Stimulated activated CD4-positive, alpha-beta T cell treated with anti-CD3 and anti-CD28 coated beads, TNF-alpha, amount 100 ng/mL, for 24 hours (primary cell): ENCODE measurements at regions not wholly inside any gene's neighbourhood (a gene's known extent, or its start where the extent isn't known, plus 50 kb on each side); places are given as distances from the start of the nearest gene placed in this dataset.

Experiments used
- DNase-seq, 3 experiments: peaks; one replicate each; pipeline ENCODE4 v3.0.0-alpha.2; 2020; ENCODE audit warnings: low read depth in 3 of 3

DNA sequence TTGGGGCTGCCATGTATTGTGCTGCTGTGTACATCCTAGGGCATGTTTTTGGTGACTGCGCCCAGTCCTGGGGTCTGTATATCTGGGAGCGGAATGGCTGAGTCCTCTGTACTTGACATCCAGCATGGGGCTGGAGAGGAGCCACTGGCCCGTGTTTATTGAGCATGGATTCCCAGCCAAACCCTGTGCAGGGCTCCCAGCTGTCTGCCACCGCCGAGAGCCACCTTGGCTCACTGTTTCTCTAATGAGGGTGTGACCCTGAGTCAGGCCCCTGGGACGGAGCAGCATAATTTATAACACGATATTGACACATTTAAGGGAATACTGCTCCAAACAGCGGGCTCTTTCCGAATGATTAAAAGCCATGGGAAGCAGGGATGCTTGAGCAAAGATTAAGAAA is 211.5 kb upstream of the PWP1 start:
- DNase-seq: no peak

DNA sequence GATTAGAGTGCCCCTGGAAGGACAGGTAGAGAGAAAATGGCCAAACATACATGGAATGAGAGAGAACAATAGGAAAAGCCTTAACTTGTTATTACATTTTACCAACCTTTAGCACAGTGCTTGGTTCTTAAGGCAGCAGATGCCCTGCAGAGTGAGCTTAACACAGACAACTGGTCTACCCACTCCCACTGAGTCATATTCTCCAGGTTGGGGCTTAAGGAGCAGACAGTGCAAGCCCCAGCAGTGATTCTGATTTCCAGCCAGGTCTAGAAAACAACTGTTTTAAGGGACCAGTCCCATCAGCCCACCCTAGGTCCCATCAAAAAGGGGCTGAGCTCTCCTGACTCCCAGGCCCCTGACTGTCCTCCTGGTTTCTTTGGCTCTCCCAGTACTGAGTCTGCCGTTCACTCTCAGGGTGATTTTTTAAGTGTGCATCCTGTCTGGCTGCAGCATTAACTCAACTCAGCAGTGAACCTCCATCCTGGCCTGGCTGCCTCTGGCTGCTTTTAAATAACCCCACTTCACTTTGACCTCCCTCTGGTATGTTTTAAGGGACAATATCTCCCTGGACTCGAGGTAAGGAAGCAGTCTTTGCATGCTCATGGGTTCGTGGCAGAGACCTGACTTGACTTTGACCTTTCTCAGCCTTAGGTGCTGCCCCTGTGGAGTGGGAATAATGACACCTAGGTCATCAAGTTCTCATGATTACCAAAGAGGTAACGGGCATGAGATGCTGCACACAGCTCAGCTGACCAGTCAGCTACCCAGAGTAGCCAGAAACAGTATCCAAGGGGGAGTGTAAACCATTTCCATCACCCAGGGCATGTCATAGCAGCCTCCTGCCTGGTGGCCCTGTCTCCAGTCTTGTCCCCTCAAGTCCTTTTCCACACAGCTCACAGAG is 210.7 kb upstream of the PWP1 start:
- DNase-seq: no peak

- no peak for DNase-seq
Measured at GRCh38 chr12:107475900-107476299, 209.7 kb upstream of the PWP1 start.

GRCh38 chr12:107477018-107477417 is 208.6 kb upstream of the PWP1 start:
- DNase-seq: no peak

- DNase-seq: no peak
Measured at GRCh38 chr12:107477947-107478610, 207.5 kb upstream of the PWP1 start.

DNA sequence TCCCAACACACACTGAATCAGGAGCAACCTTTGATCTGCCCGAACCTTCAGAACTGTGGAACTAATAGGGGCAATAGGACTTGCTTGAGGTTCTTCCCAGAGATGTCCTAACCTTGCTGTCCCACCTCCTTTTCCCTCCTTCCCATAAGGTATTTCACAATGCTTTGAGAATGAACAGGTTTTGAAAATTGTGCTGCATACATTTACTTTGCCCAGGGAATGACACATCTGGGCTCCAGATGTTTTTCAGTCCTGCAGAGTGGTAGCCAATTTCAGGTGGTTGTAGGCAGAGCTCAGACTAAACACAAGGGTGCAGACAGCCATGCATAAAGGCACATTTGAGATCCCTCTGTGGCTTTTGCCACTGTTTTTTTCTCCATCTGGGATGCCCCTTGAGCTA is 206.7 kb upstream of the PWP1 start:
- DNase-seq: no peak

DNA sequence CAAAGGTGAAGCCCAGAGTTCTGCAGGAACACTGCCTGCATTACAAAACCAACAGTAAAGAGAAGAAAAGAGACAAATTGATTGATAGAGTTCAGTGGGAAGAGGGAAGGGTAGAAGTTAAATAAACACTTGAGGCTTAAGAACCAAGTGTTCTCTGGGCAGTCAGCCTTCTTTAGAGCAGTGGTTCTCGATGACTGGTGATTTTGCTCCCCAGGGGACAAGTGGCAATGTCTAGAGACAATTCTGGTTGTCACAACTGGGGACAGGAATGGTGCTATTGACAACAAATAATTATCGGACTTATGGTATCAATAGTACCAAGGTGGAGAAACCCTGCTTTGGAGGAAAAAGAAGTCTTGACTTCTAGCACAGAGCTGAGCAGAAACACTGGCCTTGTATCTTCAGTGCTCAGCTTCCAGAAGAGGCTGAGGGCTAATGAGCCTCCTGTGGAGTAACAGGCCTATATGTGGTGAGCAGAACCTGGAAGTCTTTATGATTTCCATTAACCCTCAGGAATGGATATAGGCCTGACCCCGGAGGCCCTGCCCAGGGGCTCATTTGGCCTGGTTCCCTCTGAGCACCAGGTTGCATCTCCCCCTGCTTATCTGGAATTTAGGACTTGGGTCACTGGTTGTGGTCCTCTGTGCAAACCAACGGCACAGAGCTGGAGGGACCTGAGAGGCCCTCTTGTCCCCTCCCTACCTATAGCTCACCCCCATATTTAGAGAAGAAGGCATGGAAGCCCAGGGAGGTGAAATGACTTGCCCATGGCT is 204.6 kb upstream of the PWP1 start:
- no peak for DNase-seq

DNA sequence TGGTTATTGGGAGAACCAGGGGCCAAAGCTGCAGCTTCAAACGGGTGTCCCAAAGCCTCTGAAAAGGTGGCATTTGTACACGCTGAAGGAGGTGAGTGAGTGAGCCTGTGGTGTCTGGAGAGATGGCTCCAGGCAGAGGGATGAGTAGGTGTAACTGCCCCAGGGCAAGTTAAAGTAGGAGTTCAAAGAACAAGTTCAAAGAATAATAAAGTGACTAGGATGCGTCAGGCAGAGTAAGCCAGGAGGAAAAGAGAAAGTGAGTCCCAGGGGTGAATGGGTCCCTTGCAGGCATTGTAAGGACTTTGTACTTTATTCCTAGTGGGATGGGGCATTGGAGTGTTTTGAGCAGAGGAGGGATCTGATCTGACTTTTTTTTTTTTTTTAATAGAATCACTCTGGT is 201.4 kb upstream of the PWP1 start:
- no peak for DNase-seq

DNA sequence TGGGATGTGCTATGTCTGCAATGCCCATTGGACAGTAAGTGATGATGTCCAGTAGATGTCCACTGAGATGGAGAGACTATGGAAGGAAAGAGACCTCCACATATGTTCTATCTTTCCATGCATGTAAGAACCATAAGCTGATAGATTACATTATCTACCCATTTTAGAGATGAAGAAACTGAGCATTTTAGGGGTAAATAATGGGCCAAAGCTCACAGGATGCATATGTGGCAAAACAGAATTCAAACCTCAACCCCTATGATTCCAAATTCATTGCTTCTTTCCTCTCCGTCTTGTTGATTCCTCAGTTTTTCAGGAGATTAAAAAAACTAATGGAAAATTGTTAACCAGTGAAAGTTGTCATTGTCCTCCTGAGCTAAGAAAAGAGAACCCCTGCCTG is 200.7 kb upstream of the PWP1 start:
- DNase-seq: no peak

DNA sequence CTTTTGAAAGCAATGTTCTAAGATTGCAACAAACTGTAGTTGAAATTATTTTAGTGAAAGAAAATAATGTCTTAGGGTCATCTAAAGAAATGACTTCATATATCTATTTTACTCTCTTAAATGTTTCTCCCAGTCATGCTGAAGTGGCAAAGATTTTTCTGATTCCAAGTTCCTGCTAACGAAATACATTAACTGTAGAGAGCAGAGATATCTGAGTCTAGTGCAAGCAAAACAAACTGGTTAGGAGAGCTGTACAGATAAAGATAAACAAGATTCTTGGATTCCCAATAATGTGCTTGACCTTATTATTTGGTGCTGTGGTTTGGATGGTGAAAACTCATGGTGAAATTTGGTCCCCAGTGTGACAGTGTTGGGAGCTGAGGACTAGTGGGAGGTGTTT is 199.9 kb upstream of the PWP1 start:
- no peak for DNase-seq

GRCh38 chr12:107486140-107486892 is 199.3 kb upstream of the PWP1 start:
- DNase-seq: no peak

GRCh38 chr12:107487011-107487680 is 198.5 kb upstream of the PWP1 start:
- no peak for DNase-seq

- no peak for DNase-seq
Measured at GRCh38 chr12:107488666-107489065, 196.9 kb upstream of the PWP1 start.

GRCh38 chr12:107490010-107490409 is 195.6 kb upstream of the PWP1 start:
- DNase-seq: no peak

DNA sequence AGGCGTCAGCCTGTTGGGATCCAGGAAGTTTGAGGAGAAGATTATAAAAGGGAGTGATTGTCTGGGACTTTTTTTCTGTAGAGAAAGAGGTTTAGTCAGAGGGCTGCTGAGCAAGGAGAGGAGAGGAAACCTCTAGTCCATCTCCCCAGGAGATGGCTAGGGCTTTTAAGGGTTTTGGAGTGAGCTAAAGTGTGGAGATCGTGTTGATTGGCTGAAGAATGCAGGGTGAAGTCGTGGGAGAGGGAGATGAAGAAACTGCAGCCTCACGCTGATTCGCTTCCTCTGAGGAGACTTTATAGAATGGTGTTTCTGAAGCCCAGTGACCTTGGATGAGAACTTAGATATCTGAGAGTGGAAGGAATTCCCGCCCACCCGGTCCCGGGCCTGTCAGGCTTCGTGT is 193.7 kb upstream of the PWP1 start:
- DNase-seq: no peak

DNA sequence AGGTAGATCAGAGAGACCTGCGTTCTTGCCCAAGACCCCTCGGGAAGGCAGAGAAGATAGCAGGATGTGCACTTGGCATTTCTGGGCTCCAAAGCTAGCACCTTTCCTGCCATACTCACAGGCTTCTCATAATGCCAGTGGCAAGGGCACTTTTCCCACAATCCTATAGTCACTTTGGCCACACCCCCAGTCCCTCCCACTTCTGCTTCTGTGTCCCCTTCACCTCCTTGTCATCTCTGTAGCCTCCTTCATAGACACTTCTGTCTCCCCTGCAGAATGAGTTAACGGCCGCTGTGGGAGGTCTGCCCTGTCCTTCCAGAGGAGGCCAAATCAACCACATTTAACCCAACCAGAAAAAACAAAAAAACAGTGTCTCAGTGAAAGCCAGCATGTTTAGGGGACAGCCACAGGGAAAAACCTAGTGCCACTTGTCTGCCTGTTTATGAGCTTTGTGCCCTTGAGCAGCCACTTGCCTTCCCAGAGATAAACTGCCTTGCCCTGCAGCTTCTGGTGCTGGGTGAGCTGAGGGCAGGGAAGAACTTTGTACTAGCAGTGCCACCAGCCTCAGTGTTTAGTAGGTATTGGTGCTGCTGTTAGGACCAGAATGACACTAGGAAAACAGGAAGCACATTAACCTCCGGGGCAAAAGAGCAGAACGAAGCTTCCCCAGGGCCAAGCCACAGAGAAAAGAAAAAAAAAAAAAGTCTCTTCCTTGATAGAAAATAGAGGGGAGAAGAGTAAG is 193.0 kb upstream of the PWP1 start:
- DNase-seq: no peak

DNA sequence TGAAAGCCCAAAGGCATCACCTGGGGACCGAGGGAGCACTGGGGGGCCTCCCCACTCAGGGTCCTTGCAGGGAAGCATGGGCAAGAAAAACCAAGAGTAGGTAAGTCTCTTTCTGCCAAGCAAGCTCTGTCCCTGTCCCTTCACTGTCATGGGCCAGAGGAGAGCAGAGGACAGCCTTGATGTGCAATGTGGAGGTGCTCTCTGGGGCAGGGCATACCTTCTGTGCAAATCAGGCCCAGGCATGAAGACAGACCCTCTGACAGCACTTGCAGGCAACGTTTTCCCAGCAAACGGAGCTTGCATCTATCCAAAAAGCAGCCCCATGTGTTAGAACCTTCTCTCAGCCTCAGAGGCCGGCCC is 192.5 kb upstream of the PWP1 start:
- DNase-seq: no peak

DNA sequence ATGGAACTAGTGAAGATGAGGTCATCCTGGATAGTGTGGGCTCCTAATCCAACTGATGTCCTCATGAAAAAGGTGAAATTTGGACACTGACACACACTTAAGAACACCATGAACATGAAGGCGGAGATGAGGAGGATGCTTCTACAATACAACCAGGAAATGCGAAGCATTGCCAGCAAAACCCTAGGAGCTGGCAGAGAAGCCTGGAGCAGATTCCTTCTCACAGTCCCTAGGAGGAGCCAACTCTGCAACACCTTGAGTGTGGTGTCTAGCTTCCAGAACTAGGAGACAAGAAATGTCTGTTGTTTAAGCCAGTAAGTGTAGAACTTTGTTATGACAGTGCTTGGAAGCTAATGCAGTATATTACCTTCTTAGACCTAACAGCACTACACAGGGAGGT is 191.9 kb upstream of the PWP1 start:
- DNase-seq: no peak

DNA sequence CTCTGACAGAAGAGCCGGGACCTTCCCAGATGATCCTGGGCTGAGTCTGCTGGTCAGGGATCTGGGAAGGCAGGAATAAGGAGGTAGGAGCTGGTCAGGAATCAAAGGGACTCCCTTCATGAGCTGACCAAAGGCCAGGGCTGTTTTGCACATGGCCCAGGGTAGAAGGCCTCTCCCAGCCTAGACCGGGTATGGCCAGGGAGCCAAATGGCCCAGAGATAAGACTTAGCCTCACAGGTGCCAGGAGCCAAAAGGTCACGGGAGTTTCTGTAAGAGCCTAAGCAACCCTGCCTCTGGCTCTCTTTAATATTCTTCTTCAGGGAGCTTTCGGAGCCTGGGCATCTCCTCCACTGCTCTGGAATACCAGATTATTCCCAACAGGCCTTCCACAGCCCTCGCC is 191.3 kb upstream of the PWP1 start:
- no peak for DNase-seq

GRCh38 chr12:107495604-107496003 is 190.0 kb upstream of the PWP1 start:
- DNase-seq: no peak

- DNase-seq: no peak
Measured at GRCh38 chr12:107497231-107497630, 188.4 kb upstream of the PWP1 start.
